Activated CD8-positive, alpha-beta T cell treated with anti-CD3 and anti-CD28 coated beads for 36 hours (primary cell): ENCODE measurements at regions not wholly inside any gene's neighbourhood (a gene's known extent, or its start where the extent isn't known, plus 50 kb on each side); places are given as distances from the start of the nearest gene placed in this dataset.

ENCODE experiments used
- ATAC-seq: fragments of 200-7000 bp; cut with Tn5 transposase; one replicate; pipeline ENCODE4 v1.10.0; 2021; ENCODE audit warnings: mild to moderate bottlenecking, moderate library complexity
- CTCF ChIA-PET: fragments of 350-600 bp; sonication (Branson Sonifier 250); formaldehyde crosslinking; loops from one replicate; lab custom pipeline; 2021; ENCODE audit warnings: antibody characterized with exemption; lab: Charles Lee
- POLR2A ChIA-PET: fragments of 350-600 bp; sonication (Branson Sonifier 250); formaldehyde crosslinking; loops from one replicate; lab custom pipeline; 2021; ENCODE audit warnings: antibody characterized with exemption; lab: Charles Lee
- DNase-seq: peaks from one replicate; pipeline ENCODE4 v3.0.0-alpha.2; 2020
- H3K27ac Mint-ChIP-seq: one replicate; pipeline ENCODE4 v1.8.0; 2021; ENCODE audit warnings: mild to moderate bottlenecking, mixed read lengths
- H3K27me3 Mint-ChIP-seq: one replicate; pipeline ENCODE4 v1.8.0; 2021; ENCODE audit warnings: mixed read lengths
- H3K36me3 Mint-ChIP-seq: one replicate; pipeline ENCODE4 v1.8.0; 2021; ENCODE audit warnings: low read depth, mixed read lengths
- H3K4me1 Mint-ChIP-seq: one replicate; pipeline ENCODE4 v1.8.0; 2021; ENCODE audit warnings: low read depth, mixed read lengths
- H3K4me3 Mint-ChIP-seq: one replicate; pipeline ENCODE4 v1.8.0; 2021; ENCODE audit warnings: mild to moderate bottlenecking, moderate library complexity, mixed read lengths
- H3K9me3 Mint-ChIP-seq: one replicate; pipeline ENCODE4 v1.8.0; 2021; ENCODE audit warnings: mixed read lengths
- intact Hi-C: fragments of 100-400 bp; cut with micrococcal nuclease; formaldehyde crosslinking; loops from one replicate; pipeline ENCODE4 v1.10.0; 2022
- TF ChIP-seq, protein P1 (sequence below): fragments of 200-600 bp; IDR thresholded peaks from one replicate; pipeline ENCODE4 v1.8.0; 2022; ENCODE audit warnings: antibody characterized with exemption, mild to moderate bottlenecking

DNA sequence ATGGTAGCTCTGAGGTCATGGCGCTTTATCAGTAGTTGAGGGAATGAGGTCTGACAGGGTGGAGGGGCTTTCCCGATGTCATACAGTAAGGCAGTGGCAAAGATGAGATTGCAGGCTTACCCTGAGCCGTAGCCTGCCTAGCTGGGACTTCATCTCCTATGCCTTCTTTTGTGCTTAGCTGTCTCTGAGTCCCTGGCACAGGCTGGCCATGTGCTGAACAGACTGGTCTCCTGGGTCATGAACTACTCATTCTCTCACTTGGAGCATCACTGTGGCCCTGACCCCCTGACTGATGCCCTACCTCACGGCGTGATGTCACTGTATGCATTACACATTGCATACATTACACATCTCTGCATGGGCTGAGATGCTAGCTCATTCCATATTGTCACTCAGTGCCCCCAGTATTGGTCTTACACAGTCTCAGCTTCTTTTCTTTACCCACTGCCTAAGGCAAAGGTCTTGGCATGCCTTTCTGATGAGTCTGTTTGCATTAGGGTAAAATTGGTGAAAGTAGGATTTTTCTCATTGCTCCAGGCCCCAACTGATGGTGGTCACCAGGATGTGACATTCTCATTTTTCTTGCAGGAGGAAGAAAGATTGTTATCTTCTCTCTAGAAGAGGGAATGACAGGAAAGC, 389.4 kb upstream of the CADM1 start:
- POLR2A ChIA-PET: interaction anchor here (0.6 kb wide), 1 partner anchor 141 kb away, joined by 3 read pairs; no protein-coding TSS in a partner anchor
- no peak overlapping the region for H3K4me3 Mint-ChIP-seq
- ATAC-seq (no peak), DNase-seq (no peak)
- H3K4me1 Mint-ChIP-seq: no peaks in the 10 kb centered on the region
- intact Hi-C loops: no loop called here
- TF ChIP-seq, protein P1, sequence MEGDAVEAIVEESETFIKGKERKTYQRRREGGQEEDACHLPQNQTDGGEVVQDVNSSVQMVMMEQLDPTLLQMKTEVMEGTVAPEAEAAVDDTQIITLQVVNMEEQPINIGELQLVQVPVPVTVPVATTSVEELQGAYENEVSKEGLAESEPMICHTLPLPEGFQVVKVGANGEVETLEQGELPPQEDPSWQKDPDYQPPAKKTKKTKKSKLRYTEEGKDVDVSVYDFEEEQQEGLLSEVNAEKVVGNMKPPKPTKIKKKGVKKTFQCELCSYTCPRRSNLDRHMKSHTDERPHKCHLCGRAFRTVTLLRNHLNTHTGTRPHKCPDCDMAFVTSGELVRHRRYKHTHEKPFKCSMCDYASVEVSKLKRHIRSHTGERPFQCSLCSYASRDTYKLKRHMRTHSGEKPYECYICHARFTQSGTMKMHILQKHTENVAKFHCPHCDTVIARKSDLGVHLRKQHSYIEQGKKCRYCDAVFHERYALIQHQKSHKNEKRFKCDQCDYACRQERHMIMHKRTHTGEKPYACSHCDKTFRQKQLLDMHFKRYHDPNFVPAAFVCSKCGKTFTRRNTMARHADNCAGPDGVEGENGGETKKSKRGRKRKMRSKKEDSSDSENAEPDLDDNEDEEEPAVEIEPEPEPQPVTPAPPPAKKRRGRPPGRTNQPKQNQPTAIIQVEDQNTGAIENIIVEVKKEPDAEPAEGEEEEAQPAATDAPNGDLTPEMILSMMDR: no peak
- H3K36me3 Mint-ChIP-seq: no peaks in the 10 kb centered on the region
- H3K27ac Mint-ChIP-seq: no peak overlapping the region
- H3K27me3 Mint-ChIP-seq: no peaks in the 10 kb centered on the region
- CTCF ChIA-PET: no interaction called here
- H3K9me3 Mint-ChIP-seq: no peaks in the 10 kb centered on the region

- no peaks in the 10 kb centered on the region for H3K4me1 Mint-ChIP-seq
Measured at GRCh38 chr11:115892016-115892415, 387.8 kb upstream of the CADM1 start.

GRCh38 chr11:115891581-115891980, 387.4 kb upstream of the CADM1 start:
- POLR2A ChIA-PET: no interaction called here
- no peak for DNase-seq
- no peak overlapping the region for H3K4me3 Mint-ChIP-seq
- no peak overlapping the region for H3K27ac Mint-ChIP-seq
- CTCF ChIA-PET: no interaction called here
- H3K4me1 Mint-ChIP-seq: no peaks in the 10 kb centered on the region
- TF ChIP-seq, protein P1: no peak
- H3K9me3 Mint-ChIP-seq: no peaks in the 10 kb centered on the region
- H3K27me3 Mint-ChIP-seq: no peaks in the 10 kb centered on the region
- intact Hi-C loops: no loop called here
- no peaks in the 10 kb centered on the region for H3K36me3 Mint-ChIP-seq
- ATAC-seq: no peak

More at GRCh38 chr11:115892016-115892415, 387.8 kb upstream of the CADM1 start:
- ATAC-seq (no peak), DNase-seq (no peak)
- TF ChIP-seq, protein P1: no peak
- intact Hi-C loops: no loop called here
- Mint-ChIP-seq H3K27ac (no peak overlapping the region), H3K9me3 (no peaks in the 10 kb centered on the region), H3K27me3 (no peaks in the 10 kb centered on the region), H3K36me3 (no peaks in the 10 kb centered on the region), H3K4me3 (no peak overlapping the region)
- ChIA-PET POLR2A (no interaction called here), CTCF (no interaction called here)

DNA sequence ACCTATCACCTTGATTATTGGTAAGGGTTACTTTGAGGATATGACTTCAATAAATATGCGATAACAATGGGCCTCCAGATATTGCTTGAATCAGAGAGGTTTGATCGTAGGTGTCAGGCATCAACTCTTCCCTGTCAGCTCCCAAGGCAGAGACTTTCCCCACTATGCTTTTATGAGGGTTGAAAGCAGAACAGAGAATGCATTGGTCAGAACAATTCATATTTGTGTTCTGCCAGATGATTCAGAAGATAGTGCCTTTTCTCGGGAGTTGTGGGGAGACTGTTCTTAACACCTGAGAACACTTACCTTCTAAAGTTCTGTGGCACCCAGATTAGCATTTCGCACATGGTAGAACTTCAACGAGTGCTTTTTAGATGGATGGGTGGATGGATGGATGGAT, 386.3 kb upstream of the CADM1 start:
- H3K27ac Mint-ChIP-seq: no peak overlapping the region
- TF ChIP-seq, protein P1: no peak
- no peaks in the 10 kb centered on the region for H3K36me3 Mint-ChIP-seq
- ChIA-PET POLR2A (no interaction called here), CTCF (no interaction called here)
- H3K9me3 Mint-ChIP-seq: no peaks in the 10 kb centered on the region
- ATAC-seq: no peak
- H3K27me3 Mint-ChIP-seq: no peaks in the 10 kb centered on the region
- H3K4me3 Mint-ChIP-seq: no peak overlapping the region
- no peaks in the 10 kb centered on the region for H3K4me1 Mint-ChIP-seq
- no peak for DNase-seq
- intact Hi-C loops: no loop called here

- Mint-ChIP-seq H3K9me3 (no peaks in the 10 kb centered on the region), H3K4me1 (no peaks in the 10 kb centered on the region), H3K27me3 (no peaks in the 10 kb centered on the region), H3K4me3 (no peak overlapping the region), H3K27ac (no peak overlapping the region), H3K36me3 (no peaks in the 10 kb centered on the region)
- ChIA-PET POLR2A (no interaction called here), CTCF (no interaction called here)
- intact Hi-C loops: no loop called here
- DNase-seq: no peak
- TF ChIP-seq, protein P1: no peak
- no peak for ATAC-seq
Measured at GRCh38 chr11:115889712-115890111, 385.5 kb upstream of the CADM1 start.
